GM18870 (cell line): ENCODE measurements at regions not wholly inside any gene's neighbourhood (a gene's known extent, or its start where the extent isn't known, plus 50 kb on each side); places are given as distances from the start of the nearest gene placed in this dataset.
"Not testable (repeated sequence)": the region's sequence is repeated elsewhere in the genome, so short reads cannot be mapped to it uniquely, and the experiment has no call there.

Experiments used
- ATAC-seq: cut with Tn5 transposase; IDR thresholded peaks from one replicate; pipeline ENCODE4 v1.9.1; 2021; ENCODE audit warnings: moderate library complexity; ENCODE audit not compliant: unreplicated experiment

DNA sequence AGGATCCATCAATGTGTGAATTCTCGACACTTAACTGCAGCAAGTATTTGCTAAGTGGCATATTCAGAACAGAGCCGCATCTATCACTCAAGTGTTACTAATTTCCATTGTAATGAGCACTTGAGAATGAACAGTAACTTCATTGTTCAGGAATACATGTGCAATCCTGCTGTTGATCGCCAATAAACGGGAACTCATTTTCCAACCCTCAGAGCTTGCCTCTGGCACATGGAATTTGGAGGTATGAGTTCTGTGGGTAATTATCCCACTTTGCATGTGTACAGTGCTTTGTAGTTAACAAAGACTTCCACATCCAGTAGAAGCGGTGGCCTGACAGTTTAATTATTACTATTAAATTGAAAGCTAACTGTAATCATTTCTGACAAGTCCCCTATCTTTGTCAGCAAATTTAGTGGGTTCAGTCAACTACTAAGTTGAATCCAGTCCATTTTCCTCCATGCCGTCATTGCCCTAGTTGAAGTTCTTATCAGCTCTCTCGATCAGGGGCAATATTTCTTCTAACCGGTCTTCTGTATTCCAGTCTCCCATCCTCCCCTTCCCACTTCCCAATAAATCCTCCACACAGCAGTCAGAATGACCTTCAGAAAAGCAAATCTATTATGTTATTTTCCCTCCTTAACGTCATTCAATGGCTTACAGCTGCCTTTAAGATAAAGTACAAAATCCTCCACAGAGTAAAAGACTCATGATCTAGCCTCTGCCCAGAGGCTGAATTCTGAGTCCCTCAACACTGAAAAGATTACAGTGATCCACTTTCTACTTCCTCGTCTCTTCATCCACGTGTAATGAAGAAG, 62.4 kb upstream of the GBA3 start:
- not testable (repeated sequence) for ATAC-seq

GRCh38 chr4:22631167-22631566, 61.6 kb upstream of the GBA3 start:
- peak; percentile 62 for ATAC-seq

DNA sequence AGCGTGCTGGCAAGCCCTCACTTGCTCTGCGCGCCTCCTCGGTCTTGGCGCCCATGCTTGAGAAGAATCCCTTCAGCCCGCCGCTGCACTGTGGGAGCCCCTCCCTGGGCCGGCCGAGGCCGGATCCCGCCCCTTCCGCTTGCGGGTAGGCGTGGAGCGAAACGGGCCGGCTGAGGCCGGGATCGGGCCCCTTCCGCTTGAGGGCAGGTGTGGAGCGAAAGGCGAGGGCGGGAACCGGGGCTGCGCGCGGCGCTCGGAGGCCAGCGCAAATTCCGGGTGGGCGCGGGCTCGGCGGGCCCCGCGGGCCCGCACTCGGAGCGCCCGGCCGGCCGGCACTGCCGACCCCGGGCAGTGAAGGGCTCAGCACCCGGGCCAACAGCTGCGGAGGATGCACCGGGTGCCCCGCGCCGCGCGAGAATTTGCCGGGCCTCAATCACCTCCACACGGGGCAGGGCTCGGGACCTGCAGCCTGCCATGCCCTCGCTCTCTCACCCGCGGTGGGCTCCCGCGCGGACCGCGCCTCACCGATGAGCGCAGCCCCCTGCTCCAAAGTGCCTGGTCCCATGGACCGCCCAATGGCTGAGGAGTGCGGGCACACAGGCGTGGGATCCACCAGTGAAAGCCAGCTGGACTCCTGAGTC, 58.1 kb upstream of the GBA3 start:
- no peak for ATAC-seq

GRCh38 chr4:22635182-22635549, 57.6 kb upstream of the GBA3 start:
- not testable (repeated sequence) for ATAC-seq

GRCh38 chr4:22635692-22636091, 57.0 kb upstream of the GBA3 start:
- ATAC-seq: no peak

- no peak for ATAC-seq
These were observed 55.4 kb upstream of the GBA3 start for GRCh38 chr4:22637306-22637705.
